Activated T-cell treated with anti-CD3 and anti-CD28 coated beads for 24 hours (primary cell): ENCODE measurements at regions not wholly inside any gene's neighbourhood (a gene's known extent, or its start where the extent isn't known, plus 50 kb on each side); places are given as distances from the start of the nearest gene placed in this dataset.
"Not testable (repeated sequence)": the region's sequence is repeated elsewhere in the genome, so short reads cannot be mapped to it uniquely, and the experiment has no call there.

ENCODE experiments used
- DNase-seq: peaks from one replicate; pipeline ENCODE4 v3.0.0-alpha.2; 2020; ENCODE audit warnings: low read depth

DNA sequence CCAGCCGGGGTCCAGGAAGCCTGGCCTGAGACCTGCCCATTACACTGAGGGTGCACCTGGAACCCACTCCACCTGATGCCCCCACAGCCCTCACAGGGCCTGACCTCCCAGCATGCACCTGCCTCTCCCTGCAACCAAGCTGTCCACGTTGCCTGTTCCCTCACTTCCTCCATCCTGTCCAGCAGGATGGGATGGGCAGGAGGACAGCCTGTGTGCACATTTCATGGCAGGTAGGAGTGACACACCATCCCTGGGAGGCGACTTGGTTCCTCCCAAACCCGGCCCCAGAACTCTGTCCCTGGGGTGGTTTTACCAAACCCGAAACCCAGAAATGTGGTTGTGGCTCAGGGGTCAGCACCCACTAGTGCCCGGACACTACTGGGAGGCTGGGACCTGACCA is 203.8 kb upstream of the ZNF519 start:
- DNase-seq = not testable (repeated sequence)

DNA sequence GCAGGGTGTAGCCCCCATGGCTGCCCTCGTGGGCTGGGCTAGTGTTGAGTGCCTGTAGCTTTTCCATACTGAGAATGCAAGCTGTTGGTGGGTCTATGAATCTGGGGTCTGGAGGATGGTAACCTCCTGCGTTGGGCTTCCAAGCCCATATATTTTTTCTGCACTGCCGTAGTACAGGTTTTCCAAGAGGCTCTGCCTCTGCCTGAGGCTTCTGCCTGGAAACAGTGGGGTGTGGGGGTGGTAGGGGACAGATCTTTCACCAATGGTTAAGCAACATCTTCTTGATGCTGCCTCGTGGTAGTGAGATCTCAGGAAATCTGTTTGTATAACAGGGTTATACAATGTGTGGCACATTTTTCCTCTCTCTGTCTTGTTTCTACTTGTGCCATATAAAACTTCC is 189.0 kb upstream of the ZNF519 start:
- not testable (repeated sequence) for DNase-seq

DNA sequence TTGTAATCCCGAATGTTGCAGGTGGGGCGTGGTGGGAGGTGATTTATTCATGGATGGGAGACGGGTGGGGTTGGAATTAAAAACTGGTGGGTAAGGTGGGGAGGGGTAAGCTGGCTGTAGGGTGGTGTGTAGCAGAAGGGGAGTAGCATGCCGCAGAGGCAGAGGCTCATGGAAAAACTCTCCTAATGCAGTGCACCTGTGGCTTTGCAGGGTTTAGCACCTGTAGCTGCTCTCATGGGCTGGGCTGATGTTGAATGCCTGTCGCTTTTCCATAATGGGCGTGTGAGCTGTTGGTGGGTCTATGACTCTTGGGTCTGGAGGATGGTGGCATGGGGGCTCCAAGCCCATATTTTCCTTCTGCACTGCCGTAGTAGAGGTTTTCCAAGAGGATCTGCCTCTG is 169.0 kb upstream of the ZNF519 start:
- DNase-seq = not testable (repeated sequence)

DNA sequence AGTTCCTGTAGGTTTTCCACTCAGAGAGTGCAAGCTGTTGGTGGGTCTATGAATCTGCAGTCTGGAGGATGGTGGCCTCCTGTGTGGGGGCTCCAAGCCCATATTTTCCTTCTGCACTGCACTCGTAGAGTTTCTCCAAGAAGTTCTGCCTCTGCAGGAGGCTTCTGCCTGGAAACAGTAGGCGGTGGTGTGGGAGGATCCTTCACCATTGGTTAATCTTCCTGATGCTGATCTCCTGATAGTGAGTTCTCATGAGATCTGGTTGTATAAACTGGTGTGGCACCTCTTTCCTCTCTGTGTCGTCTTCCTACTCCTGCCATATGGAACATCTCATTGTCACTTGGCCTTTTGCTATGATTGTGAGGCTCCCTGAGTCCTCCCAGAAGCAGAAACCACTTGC is 162.8 kb upstream of the ZNF519 start:
- DNase-seq = not testable (repeated sequence)

DNA sequence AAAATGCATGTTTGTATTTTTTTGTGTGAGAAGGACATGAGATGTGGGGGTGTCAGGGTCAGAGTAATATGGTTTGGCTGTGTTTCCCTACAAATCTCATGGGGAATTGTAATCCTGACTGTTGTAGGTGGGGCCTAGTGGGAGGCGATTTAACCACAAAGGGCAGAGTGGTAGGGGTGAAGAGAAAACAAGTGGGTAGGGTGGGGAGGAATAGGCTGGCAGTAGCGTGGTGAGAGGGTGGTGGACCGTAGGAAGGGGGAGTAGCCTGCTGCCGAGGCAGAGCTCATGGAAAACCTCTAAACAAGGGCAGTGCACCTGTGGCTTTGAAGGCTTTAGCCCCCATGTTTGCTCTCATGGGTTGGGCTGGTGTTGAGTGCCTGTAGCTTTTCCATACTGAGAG is 152.8 kb upstream of the ZNF519 start:
- DNase-seq = no peak

DNA sequence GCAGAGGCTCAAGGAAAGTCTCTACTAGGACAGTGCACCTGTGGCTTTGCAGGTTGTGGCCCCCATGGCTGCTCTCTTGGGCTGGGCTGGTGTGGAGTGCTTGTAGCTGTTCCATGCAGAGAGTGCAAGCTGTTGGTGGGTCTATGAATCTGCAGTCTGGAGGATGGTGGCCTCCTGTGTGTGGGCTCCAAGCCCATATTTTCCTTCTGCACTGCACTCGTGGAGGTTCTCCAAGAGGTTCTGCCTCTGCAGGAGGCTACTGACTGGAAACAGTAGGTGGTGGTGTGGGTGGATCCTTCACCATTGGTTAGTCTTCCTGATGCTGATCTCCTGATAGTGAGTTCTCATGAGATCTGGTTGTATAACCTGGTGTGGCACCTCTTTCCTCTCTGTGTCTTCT is 143.2 kb upstream of the ZNF519 start:
- not testable (repeated sequence) for DNase-seq

DNA sequence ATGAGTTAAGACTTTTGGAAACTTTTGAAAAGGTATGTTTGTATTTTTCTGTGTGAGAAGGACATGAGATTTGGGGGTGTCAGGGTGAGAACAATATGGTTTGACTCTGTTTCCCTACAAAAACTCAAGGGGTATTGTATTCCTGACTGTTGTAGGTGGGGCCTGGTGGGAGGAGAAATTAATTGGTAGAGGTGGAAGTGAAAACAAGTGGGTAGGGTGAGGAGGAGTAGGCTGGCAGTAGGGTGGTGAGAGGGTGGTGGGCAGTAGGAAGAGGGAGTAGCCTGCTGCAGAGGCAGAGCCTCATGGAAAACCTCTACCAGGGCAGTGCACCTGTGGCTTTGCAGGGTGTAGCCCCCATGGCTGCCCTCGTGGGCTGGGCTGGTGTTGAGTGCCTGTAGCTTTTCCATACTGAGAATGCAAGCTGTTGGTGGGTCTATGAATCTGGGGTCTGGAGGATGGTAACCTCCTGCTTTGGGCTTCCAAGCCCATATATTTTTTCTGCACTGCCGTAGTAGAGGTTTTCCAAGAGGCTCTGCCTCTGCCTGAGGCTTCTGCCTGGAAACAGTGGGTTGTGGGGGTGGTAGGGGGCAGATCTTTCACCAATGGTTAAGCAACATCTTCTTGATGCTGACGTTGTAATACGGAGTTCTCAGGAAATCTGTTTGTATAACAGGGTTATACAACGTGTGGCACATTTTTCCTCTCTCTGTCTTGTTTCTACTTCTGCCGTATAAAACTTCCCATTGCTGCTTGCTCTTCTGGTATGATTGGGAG is 133.6 kb upstream of the ZNF519 start:
- DNase-seq = not testable (repeated sequence)

DNA sequence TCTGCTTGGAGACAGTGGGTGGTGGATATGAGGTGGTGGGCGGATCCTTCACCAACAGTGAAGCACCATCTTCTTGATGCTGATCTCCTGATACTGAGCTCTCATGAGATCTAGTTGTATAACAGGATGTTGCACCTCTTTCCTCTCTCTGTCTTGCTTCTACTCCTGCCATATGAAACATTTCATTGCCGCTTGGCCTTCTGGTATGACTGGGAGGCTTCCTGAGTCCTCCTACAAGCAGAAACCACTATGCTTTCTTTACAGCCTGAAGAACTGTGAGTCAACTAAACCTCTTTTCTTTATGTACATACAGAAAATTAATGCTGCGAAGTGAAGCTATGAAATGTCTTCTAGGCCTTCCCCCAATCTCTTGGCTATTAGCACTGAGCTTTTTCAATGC is 130.6 kb upstream of the ZNF519 start:
- not testable (repeated sequence) for DNase-seq

DNA sequence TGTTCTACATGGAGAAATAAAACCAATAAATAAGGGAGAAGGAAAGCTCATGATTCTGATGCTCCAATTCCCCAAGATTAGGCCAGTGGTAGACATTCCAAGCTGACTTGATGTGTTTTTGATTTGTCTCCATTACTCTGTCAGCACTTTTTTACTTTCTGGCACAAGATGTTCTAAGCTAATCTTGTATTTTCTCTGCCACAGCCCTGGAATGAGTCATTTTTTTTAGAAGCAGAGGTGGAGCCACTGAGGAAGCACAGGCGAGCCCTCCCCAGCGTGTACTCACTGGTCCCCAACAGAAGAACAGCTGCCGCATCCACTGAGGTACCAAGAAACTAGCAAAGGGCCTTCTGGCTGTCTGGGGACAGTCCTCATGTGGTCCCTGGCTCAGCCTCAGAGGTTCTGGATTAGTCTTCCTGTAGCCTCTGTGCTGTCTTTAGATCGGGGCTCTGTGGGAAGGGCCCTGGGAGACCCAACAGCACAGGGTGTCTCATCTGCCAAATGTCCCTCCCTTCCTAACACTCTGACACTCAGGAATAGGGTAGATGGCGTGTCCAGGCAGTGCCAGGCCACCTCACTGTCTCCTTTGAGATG is 117.9 kb upstream of the ZNF519 start:
- DNase-seq = not testable (repeated sequence)

DNA sequence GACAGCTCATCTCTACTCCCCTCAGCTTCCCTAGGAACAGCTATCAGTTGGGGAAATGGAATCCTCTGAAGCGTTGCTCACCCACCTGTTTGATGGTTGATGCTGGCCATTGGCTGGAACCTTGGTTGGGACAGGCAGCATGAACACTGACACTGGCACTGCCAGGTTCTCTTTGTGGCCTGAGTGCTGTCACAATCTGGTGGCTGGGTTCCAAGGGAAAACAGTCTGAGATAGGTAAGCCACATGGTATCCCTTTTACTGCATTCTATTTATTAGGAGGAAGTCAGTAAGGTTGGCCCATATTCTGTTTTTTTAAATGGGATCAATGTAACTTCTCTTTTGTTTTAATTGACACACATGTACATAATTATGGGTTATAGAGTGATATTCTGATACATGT is 107.0 kb upstream of the ZNF519 start:
- not testable (repeated sequence) for DNase-seq

DNA sequence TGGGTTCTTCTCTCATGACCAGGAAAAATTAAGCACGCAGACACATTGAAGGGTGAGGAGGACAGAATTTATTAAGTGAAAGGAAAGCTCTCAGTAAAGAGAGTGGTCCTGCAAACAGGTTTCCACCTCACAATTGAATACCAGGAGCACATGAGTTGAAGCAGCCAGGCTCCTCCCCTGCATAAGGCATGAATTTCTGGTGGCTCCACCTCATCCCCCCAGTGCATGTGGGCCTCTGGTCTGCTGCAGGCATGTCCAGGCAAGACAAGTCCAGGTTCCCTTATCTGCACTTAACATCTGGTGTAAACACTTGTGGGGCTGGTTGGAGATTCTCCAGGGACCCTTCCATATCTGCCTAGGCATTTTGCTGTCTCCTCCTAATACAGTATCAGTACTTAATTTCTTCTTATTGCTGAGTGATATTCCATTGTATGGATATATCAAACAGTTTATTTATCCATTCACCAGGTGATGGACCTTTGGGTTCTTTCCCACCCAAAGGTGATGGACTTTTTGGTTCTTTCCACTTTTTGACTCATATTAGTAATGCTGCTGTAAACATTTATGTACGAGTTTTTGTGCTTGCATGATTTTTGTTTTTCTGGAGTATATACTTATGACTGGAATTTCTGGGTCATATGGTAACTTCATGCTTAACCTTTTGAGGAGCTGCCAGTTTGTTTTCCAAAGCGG is 104.3 kb upstream of the ZNF519 start:
- DNase-seq = not testable (repeated sequence)

DNA sequence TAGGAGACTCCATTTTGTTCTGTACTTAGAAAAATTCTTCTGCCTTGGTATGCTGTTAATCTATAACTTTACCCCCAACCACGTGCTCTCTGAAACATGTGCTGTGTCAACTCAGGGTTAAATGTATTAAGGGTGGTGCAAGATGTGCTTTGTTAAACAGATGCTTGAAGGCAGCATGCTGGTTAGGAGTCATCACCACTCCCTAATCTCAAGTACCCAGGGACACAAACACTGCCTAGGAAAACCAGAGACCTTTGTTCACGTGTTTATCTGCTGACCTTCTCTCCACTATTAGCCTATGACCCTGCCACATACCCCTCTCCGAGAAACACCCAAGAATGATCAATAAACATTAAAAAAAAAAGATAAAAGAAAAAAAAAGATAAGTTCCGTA is 93.0 kb upstream of the ZNF519 start:
- not testable (repeated sequence) for DNase-seq

DNA sequence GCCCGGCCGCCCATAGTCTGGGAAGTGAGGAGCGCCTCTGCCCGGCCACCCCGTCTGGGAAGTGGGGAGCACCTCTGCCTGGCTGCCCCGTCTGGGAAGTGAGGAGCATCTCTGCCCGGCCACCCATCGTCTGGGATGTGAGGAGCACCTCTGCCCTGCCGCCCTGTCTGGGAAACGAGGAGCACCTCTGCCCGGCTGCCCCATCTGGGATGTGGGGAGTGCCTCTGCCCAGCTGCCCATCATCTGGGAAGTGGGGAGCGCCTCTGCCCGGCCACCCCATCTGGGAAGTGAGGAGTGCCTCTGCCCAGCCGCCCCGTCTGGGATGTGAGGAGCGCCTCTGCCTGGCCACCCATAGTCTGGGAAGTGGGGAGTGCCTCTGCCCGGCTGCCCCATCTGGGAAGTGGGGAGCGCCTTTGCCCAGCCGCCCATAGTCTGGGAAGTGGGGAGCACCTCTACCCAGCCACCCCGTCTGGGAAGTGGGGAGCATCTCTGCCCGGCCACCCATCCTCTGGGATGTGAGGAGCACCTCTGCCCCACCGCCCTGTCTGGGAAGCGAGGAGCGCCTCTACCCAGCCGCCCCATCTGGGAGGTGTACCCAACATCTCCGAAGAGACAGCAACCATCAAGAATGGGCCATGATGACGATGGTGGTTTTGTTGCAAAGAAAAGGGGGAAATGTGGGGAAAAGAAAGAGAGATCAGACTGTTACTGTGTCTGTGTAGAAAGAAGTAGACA is 92.5 kb upstream of the ZNF519 start:
- not testable (repeated sequence) for DNase-seq

DNA sequence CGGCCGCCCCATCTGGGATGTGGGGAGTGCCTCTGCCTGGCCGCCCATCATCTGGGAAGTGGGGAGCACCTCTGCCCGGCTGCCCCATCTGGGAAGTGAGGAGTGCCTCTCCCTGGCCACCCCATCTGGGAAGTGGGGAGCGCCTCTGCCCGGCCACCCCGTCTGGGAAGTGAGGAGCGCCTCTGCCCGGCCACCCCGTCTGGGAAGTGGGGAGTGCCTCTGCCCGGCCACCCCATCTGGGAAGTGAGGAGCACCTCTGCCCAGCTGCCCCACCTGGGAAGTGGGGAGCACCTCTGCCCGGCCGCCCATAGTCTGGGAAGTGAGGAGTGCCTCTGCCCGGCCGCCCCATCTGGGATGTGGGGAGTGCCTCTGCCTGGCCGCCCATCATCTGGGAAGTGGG is 91.7 kb upstream of the ZNF519 start:
- not testable (repeated sequence) for DNase-seq

DNA sequence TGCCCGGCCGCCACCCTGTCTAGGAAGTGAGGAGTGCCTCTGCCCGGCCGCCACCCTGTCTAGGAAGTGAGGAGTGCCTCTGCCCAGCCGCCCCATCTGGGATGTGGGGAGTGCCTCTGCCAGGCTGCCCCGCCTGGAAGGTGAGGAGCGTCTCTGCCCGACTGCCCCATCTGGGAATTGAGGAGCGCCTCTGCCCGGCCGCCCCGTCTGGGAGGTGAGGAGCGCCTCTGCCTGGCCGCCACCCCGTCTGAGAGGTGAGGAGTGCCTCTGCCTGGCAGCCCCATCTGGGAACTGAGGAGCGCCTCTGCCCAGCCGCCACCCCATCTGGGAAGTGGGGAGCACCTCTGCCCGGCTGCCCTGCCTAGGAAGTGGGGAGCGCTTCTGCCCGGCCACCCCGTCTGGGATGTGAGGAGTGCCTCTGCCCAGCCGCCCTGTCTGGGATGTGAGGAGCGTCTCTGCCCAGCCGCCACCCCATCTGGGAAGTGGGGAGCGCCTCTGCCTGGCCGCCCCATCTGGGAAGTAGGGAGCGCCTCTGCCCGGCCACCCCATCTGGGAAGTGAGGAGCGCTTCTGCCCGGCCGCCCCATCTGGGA is 91.1 kb upstream of the ZNF519 start:
- DNase-seq = not testable (repeated sequence)

DNA sequence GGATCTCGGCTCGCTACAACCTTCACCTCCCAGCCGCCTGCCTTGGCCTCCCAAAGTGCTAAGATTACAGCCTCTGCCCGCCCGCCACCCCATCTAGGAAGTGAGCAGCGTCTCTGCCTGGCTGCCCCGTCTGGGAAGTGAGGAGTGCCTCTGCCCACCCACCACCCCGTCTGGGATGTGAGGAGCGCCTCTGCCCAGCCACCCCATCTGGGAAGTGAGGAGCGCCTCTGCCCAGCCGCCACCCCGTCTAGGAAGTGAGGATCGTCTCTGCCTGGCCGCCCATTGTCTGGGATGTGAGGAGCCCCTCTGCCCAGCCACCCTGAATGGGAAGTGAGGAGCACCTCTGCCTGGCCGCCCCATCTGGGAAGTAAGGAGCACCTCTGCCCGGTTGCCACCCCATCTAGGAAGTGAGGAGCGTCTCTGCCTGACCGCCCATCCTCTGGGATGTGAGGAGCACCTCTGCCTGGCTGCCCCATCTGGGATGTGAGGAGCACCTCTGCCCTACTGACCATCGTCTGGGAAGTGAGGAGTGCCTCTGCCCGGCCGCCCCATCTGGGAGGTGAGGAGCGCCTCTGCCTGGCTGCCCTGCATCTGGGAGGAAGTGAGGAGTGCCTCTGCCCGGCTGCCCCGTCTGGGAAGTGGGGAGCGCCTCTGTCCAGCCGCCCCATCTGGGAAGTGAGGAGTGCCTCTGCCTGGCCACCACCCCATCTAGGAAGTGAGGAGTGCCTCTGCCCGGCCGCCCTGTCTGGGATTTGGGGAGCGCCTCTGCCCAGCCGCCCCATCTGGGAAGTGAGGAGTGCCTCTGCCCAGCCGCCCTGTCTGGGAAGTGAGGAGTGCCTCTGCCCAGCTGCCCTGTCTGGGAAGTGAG is 90.4 kb upstream of the ZNF519 start:
- not testable (repeated sequence) for DNase-seq

DNA sequence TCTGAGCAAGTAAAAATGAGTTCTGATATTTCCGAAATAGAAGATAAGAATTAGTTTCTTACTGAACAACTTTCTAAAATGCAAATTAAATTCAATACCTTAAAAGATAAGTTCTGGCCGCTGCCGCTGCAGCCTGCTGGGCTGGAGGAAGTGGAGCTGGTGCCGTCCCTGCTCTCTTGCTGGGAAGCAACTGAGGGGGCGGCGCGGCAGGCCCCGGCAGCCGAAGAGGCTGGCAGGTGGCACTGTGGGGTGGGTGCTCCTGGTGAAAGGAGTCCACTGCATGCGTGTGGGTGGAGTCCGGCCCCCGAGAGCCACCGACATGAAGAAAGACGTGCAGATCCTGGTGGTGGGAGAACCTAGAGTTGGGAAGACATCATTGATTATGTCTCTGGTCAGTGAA is 89.5 kb upstream of the ZNF519 start:
- DNase-seq = no peak

DNA sequence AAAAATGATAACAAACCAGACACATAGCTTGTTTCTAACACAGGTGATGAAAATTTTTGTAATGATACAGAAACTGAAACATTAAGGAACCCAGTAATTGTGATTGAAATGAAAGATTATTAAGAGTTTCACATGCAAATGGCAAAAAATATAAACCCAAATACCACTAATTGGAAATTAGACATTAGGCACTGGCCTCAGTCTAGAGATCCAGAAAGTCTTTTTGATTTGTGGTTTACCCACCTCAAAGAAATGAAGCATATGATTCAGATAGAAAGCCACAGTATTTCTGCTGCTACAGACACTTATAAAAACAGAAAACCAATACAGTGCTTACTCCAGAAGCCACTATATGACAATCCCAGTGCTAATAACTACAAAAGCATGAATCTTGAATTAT is 83.7 kb upstream of the ZNF519 start:
- not testable (repeated sequence) for DNase-seq

DNA sequence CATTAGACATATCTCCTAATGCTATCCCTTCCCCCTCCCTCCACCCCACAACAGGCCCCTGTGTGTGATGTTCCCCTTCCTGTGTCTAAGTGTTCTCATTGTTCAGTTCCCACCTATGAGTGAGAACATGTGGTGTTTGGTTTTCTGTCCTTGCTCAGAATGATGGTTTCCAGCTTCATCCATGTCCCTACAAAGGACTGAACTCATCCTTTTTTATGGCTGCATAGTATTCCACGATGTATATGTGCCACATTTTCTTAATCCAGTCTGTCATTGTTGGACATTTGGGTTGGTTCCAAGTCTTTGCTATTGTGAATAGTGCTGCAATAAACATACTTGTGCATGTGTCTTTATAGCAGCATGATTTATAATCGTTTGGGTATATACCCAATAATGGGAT is 71.2 kb upstream of the ZNF519 start:
- not testable (repeated sequence) for DNase-seq

DNA sequence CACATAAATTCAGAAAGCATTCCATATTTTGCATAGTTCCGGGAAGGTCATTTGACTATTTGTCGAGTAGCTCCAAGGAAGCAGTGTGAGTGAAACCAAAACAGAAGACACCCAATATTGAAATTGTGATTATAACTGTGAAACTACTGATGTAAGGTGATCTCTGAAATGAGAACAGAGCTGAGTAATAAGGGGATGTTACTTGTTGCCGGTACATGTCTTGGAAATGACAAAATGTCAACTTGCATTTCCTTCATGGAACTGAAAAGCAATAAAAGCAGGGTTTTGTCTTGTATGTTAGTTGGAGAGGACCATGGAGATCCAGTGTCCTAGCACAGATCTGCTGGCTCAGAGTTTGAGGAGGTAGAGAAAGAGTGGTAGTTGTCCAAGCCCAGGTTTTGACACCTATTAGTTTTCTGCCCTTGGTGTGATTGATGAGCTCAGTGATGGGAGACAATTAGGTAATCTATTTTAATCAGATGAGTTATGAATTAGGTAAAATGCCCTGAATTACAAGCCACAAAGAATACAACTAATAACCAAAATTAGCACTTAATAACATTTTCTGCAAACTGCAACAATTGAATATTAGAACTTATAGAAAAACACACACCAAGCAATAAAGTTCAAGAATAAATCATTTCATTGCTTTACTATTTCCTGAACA is 58.7 kb upstream of the ZNF519 start:
- DNase-seq = not testable (repeated sequence)
